ENCODE measurements at regions not wholly inside any gene's neighbourhood (a gene's known extent, or its start where the extent isn't known, plus 50 kb on each side); places are given as distances from the start of the nearest gene placed in this dataset.
A peak's percentile ranks its signal among the peaks of the same experiment; 100 is the strongest.

DNA sequence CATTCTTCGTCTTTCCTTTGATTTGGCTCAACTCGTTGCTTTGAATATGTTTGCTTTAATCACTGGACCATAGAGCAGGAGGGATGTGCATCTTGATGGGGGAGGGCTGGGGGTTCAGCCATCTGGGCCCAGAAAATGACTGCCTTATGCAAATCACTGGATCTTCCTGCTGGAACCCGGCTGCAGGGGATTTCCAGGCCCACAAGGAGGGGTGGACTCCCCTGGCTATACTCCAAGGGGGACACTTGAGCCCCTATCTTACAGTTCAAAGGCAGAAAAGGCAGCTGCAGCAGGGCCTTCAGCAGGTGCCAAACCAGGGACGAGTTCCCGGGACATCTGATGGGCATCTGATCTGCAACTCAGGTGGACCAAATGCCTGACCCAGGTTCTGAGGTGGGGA lies 122.5 kb downstream of the DICER1 start:
- no peak for DNase-seq

DNA sequence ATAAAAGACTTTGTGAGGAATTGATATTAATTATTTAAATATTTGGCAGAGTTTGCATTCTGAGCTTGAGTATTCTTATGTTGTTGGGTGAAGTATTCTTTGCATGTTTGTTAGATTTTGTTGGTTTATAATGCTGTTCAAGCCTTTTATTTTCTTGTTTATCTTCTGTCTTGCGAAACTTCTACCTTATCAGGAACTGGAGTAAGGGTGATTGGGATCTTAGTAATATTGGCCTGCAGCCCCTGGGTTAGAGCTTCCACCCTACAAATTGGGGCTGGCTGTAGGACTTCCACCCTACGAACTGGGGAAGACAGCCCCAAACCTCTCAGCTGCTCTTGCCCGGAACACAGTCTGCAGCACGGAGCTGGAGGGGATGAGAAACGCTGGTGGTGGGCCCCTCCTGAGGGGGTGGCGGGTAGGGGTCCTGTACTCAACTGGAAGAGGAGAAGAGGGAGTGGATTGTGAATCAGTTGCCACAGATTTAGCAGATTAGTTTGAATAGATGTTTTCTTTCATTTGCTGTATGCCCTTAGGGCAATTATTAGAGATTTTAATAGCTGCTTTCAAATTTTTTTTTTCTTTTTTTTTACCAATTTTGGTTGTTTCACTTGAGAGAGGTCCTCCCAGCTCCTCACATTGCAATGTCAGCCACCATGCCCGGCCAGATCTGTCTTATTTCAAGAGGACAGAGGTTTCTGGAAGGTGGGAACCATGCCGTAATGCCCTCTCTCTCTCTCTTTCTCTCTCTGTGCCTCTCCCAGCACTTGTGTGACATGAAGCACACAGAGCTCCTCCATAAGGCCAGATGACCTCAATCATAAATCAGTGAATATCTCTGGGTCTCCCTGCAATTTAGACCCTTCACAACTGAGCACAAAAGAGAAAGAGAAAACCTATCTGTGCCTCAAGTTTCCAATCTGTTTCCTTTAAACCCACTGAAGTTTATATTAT lies 123.4 kb downstream of the DICER1 start:
- no peak for DNase-seq

DNA sequence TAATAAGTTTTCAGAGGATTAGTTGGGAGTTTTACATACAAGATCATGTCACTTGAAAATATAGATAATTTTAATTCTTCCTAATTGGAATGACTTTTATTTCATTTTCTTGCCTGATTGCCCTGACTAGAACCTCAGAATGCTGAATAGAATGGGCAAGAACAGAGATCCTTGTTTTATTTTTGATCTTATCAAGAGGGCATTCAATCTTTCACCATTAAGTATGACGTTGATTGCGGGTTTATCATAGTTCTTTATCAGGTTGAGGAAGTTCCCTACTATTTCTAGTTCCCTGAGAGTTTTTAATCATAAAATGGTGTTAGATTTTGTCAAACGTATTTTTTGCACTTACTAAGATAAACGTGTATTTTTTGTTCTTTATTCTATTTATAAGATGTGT lies 124.3 kb downstream of the DICER1 start:
- DNase-seq, result no peak

DNA sequence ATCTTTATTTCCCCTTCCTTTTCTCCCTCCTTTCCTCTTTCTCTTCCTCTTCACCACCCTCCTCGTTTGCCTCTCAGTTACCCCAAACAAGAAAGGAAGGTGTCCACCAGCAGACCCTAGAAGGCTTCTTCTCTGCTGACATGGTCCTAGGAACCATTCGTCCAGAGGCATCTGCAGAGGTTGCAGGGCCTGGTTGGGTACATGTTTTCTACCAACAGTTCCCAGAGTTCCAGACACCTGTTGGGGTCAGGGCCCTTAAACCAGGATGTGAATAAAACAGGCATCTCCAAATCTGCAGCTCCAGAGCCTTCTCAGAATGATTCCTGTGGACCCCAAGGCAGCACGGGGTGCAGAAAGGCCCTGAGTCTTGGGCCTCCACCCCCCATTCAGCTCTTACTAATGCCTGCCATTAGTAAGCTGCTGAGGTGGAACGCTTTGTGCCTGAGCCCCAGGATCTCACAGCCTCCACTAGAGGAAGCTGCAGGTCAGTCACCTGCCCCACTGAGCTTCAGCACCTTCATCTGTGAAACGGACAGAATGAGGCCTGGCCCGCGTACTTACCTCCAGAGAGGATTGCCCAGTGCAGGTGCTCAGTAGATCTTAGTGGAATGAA lies 130.4 kb downstream of the DICER1 start:
- DNase-seq, result peak; percentile 48

DNA sequence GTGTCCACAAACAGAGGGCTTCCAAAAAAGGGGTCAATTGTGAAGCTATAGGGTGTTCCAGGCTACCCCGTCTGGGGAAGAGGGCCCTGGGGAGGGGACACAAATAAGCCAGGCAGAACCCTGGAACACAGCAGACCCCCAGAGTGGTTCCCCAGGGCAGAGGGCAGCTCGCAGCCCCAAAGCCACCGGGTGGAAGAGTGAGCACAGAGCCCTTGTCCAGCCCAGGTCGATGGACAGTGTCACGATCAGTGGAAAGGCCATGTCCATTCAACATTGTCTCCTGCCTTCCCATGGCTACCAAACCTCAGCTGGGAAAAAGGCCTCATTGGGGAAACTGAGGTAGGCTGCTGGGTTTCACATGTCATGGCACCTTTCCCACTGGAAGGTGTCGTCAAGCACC lies 131.4 kb downstream of the DICER1 start:
- DNase-seq, result no peak

DNA sequence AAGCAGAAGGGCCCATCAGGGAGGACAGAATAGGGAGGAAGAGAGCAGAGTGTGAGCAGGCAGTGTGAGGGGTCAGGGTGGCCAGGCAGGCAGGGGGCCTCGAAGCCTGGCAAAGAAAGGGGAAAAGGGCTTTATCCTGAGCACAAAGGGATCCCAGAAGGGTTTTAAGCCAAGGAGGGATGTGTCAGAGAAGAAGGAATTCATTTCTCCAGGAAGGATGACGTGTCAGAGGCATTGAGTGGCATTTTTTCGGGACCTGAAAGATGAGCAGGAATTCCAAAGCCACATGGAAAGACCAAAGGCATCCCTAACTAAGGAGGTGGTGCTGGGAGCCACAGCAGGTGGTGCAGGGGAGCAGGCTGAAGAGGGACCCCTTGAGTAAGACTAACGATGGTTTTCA lies 132.1 kb downstream of the DICER1 start:
- no peak for DNase-seq

DNA sequence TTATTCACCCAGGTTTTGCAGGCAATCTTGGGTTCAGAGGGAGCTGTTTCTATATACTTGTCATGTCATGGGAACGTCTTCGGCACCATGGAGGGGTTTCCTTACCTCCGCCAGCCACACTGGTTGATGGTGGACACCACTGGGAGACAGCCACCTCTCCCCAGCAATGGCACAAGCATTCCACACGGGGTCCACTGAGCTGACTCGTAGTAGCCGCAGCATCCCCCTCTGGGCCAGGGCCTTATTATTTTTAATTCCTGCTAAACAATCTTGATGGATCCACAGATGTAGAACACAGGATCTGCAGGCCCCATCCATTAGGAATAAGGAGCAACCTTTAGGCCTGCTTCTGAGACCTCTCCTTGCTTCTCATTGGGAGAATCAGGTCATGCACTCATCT lies 132.9 kb downstream of the DICER1 start:
- no peak for DNase-seq

DNA sequence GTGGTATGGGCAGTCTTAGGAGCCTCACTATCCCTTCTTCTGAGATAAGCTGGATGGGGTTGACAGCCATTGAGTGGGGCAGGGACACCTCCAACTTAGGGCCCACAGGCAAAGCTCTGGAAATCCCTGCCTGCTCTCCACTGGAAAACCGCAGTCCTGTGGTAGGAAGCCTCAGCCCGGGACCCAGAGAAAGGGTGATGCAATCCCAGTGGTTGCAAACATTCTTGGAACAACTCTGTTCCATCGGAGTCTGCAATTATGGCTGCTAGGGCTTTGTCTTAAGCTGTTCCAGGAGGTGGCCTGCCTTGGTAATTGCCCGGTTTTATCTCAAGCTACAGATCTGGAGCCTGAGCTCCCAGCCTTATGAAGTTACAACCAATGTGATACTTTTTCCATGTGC lies 133.4 kb downstream of the DICER1 start:
- no peak for DNase-seq

DNA sequence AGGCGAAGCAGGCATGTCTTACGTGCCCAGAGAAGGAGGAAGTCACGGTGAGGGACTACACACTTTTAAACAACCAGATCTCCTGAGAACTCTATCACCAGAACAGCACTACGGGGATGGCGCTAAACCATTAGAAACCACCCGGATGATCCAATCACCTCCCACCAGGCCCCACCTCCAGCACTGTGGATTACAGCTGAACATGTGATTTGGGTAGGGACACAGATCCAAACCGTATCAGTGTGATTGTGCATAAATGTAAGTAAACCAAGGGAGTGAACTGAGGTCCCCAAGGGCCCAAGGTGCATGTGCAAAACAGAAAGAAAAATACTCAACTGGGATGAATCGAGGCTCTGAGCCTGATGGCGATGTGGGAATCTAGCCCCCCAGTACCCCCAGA lies 134.2 kb downstream of the DICER1 start:
- no peak for DNase-seq

DNA sequence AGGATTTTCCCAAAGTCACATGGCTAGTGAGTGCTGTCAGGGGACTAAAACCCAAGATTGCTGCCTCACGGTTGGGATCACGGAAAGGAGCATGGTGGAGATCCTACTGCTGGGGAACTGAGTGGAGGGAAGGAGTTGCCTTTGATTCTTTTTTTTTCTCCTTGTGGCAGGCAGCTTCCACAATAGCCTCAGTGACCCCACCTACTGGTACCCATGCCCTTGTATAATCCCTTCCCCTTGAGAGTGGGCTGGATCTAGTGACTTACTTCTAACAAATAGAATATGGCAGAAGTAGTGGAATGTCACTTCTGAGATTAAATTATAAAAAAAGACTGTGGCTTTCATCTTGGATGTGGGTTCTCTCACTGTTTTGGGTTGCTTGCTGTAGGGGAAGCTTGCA lies 135.7 kb downstream of the DICER1 start:
- no peak for DNase-seq

DNA sequence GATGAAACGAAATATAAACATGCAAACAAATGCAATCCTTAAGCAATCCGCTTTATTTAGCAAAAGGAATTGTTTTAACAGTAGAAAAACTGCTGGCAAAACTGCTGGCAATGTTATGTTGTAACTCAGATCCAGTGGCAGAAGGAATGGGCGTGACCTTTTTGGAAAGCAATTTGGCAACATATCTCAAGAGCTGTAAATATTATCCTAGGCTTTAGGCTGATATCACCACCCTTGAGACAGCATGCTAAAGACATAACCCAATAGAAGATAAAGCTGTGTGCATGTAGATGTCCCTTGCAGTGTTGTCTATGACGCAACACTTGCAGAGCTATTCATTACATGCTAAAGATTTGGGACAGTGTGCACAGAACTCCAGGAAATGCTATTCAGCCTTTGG lies 138.5 kb downstream of the DICER1 start:
- DNase-seq, result no peak

DNA sequence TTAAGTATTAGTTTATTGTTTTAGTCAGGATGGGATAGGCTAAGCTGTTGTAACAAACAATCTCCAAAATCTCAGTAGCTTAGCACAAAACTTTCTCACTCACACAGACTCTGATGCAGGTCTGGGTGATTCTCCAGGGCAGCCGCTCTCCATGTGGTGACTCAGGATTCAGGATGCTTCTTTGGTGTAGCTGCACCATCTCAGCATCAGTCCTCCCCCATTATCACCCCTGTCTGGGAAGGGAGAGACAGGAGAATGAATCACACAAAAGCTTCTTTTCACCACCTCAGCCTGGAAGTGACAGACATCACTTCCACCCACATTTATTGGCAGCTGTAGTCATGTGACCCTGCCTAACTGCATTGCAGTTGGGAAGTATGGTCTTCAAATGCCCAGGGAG lies 142.3 kb downstream of the DICER1 start:
- DNase-seq, result no peak

DNA sequence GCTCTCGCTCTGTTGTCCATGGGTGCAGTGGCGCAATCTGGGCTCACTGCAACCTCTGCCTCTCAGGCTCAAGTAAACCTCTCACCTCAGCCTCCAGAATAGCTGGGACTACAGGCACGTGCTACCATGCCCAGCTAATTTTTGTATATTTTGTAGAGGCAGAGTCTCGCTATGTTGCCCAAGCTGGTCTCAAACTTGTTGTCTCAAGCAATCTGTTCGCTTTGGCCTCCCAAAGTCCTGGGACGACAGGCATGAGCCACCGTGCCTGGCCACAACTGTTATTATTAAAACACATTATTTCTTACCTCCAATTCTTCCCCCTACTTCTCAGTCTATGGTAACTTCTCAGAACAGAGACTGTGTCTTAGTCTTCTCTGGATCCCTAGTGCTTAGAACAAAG lies 143.3 kb downstream of the DICER1 start:
- DNase-seq, result no peak

DNA sequence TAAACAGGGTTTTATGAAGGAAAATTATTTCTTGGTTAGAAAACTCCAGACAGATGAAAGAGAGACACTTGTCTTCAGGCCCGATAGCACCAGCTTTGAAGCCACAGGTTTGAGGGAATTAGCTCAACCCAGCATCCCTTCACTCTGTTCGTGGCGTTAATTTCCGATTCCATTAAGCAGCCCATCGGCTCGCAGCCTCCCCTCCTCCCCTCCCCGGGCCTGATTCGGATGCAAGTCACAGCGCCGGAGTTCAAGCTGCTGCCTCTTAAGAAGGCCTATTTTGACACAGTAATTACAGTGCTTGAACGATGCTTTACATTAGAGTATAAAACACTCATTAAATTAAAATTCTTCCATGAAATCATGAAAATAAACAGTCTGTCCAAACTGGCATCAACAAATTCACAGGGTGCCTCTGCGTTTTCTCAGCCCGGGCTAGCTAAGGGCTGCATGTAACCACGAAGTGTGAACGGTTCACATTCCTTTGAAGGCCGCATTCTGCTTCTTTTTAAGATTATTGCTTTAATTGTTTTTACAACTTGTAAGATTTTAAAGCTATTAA lies 145.8 kb downstream of the DICER1 start:
- no peak for DNase-seq

DNA sequence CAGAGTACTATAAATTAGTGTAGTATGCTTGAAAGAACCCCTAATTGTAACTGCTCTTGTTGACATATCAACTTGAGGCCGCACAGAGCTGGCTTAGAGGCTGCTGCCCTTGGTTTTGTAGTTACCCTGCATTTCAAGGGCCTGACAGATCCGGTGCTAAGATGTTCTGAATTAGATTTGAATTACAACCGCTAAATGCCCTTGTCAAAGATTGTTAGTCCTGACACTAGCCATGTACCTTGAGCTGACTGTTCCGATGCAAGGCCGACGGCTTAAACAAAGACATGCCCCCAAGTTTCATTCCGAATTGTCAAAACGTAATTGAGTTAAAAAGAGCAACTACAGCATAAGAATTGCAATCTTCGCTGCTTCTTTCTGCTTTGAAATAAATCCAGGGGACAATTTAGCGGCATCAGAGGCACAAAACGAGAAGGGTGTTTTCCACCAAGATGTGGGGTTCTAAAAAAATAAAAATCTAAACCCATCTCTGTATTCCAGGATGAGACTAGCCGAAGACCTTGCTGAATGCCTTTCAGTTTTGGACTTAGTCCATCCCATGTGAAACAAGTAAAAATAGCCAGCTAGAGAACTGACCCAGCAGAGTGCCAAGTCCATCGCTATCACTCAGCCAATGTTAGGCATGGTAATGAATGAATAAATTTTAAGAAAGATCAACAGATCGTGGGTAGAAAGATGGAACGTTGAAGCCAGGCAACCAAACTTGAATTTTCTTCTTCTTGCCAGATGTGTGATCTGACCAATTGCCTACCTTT lies 148.7 kb downstream of the DICER1 start:
- DNase-seq, result no peak

DNA sequence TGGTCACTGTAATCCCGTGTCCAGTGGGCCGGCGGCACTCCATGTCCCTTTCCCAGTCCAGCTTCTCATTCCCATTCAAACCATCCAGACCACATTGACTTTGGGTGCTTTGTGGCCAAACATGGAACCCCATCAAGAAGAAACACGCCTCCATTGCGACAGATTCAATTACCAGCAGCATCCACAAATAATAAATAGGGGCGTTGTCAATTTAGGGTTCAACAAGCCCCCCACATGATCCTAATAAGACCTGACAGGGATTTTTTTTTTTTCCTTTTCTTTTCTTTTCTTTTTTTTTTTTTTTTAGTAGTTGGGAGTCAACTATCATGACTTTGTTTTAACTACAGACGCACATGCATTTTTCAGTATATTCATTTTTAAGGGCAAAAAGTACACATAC lies 149.4 kb downstream of the DICER1 start:
- DNase-seq, result no peak

DNA sequence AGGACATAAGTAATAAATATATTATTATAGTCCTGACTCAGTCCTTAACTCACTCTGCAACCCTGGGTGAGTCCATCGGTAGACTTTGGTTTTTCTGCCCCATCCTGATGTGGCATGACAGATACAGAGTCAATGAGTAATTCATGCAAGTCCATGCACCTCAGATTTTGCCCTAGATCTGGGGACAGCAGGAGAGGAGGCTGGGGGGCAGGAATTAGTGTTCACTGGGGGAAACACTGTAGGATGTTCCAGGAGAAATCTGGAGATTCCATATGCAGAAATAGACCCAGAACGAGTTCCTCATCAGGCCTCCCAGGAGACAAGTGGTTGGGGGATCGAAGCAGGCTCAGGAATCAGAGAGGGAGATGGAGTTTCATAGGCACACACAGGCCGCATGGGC lies 150.8 kb downstream of the DICER1 start:
- DNase-seq, result no peak

DNA sequence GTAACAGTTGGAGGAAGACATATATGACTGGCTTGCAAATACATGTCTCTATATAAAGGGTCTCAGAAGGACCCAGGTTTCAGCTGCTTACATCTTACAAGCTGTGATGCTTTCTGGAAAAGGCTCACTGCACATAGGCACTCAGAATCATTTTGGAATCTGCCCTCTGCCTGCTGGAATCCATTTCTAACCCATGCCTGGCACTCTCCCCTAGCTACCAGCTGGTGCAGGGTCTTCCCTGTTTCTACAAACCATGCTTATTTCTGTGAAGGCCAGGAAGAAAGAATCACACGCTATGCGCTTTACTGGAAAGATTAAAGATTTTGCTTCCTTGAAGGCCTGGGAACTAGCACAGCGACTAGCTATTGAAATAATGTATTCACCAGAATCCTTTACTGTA lies 151.3 kb downstream of the DICER1 start:
- no peak for DNase-seq

DNA sequence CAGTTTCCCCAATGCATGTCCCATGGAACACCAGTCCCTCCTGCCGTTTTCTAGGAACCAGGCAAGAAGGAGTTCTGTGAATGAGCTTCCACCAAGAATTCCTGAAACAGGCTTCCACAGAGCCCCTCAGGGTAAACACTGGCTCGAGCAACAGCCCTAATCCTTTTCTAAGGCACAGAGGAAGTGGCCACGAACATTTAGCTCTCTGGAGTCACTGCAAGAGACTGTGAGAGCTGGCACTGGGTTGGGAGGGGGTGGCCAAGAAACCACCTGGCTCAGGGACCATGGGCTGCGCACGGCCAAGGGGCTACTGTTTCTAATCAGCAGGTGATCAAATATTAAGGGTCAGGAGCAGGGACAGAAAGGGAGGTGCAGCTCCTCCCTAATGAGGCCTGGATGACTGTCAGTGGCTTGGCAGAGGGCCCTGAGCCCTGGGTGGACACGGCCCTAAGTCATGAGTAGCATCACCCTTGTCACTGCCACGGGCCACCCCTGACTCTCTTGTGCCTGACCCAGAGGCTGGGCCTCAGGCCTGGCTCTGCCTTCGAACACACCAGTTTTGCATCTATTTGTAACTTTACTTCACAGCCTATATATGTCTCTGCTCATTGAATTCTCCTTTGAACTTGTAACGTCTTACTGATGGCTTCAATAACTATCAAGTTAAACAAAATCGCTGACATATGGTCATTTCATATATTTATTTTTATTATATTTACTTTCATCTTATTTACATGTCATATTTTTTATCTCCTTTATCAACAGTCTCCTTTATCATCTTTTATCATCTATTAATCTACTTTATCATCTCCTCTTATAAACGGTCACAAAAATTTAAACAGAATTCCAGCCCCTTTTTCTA lies 154.0 kb downstream of the DICER1 start:
- DNase-seq, result no peak

DNA sequence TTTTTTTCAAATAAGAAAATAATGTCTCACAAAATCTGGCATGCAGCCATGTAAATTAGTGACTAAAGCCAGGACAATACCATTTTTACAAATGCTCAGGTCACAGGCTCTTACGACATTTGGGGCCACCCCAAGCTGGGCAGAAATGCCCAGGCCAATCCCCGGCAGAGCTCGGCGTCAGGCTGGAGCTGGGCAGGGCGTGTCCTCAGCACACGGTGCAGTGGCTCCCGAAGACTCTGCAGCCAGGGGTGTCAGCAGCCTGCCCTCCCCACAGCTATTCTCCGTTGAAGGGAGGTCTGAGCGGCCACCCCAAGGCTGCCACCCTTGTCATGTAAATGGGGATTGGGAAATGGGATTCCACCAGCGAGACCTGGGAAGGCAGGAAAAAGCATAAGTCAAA lies 158.6 kb downstream of the DICER1 start:
- DNase-seq, result no peak

DNA sequence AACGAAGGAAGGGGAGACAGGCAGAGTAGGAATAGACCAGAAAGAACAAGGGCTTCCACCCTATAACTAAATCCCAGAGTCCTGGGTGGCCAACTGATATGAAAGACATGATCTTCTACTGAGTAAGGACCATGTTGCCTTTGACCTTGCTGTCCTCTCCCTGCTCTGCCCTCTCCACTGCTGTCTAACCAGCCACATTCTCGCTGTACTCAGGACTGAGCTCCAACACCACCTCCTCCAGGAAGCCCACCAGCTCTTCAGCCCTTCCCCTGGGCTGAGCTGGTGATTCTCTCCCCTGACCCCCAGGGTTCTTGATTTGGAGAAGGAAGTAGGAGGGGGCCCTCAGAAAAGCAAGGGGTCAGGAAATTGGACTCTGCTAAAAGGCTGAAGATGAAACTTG lies 159.2 kb downstream of the DICER1 start:
- DNase-seq, result no peak

DNA sequence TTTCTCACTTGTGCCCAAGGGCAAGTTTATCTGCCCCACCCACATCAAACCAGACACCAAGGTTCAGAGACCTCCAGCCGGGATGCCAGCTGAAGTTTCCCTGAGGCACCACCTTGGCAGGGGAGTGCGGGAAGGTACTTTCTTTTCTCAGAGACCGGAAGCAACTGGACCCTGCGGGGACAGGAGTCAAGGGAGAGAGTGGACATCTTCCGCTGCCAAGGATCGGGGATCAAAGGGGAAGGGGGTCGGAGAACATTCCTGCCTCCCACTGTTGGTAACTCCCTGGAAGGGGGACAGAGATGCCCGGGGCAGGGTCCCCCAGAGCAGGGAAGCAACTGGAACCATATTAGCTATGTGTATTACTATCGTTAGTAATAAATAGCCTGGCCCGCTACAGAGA lies 161.8 kb downstream of the DICER1 start:
- DNase-seq, result no peak

DNA sequence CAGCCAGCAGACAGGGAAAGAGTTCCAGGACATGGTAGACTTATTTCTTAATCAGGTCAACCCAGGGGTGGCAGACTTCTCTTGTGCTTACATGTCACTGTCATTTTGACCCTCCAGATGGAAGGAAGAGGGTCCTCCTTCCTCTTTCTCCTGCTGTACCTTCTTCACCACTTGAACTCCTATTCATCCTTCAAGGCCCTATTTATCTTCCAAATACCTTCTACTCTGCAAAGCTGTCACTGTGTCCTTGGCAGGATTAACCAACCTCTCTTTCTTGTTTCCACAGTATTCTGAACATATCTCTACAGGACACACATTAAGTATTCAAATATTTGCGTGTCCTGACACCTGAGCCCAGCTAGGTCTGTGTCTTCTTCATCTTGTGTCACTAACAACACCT lies 163.1 kb downstream of the DICER1 start:
- DNase-seq, result no peak
